Mucosa of rectum (tissue), 2 donors: ENCODE measurements at regions not wholly inside any gene's neighbourhood (a gene's known extent, or its start where the extent isn't known, plus 50 kb on each side); places are given as distances from the start of the nearest gene placed in this dataset.

Source experiments
- H3K27ac ChIP-seq, 2 donors: one replicate each; pipeline ENCODE4 v1.7.0; 2013; ENCODE audit warnings: inconsistent platforms in 2 of 2, low read depth in 2 of 2, low read length in 2 of 2
- H3K27me3 ChIP-seq, 2 donors: one replicate each; pipeline ENCODE4 v1.7.0; 2013; ENCODE audit warnings: low read length in 2 of 2; ENCODE audit not compliant: control insufficient read depth in 2 of 2, insufficient read depth in 2 of 2
- H3K36me3 ChIP-seq, 2 donors: one replicate each; pipeline ENCODE4 v1.7.0; 2013; ENCODE audit warnings: low read length in 2 of 2; ENCODE audit not compliant: control insufficient read depth in 2 of 2, insufficient read depth in 2 of 2
- H3K4me1 ChIP-seq, 2 donors: one replicate each; pipeline ENCODE4 v1.7.0; 2013; ENCODE audit warnings: low read length in 2 of 2, mild to moderate bottlenecking in 1 of 2; ENCODE audit not compliant: control insufficient read depth in 2 of 2, insufficient read depth in 2 of 2
- H3K4me3 ChIP-seq, 2 donors: one replicate each; pipeline ENCODE4 v1.7.0; 2013; ENCODE audit warnings: low read length in 2 of 2
- H3K9ac ChIP-seq, 2 donors: one replicate each; pipeline ENCODE4 v1.7.0; 2013; ENCODE audit warnings: low read length in 2 of 2, low read depth in 1 of 2, mild to moderate bottlenecking in 1 of 2
- H3K9me3 ChIP-seq, 2 donors: one replicate each; pipeline ENCODE4 v1.7.0; 2013; ENCODE audit warnings: low read length in 2 of 2; ENCODE audit not compliant: control insufficient read depth in 2 of 2
- donor health status: healthy.
- donor health status: Normal muscosa, but diverticular disease.

GRCh38 chr3:43171748-43172147 is 65.9 kb upstream of the POMGNT2 start:
- H3K27ac ChIP-seq, result no peak overlapping the region
- H3K4me3 ChIP-seq, result no peak overlapping the region
- no peaks in the 10 kb centered on the region for H3K4me1 ChIP-seq

GRCh38 chr3:43170553-43170952 is 64.7 kb upstream of the POMGNT2 start:
- Histone ChIP-seq H3K4me3 (no peak overlapping the region), H3K27me3 (no peaks in the 10 kb centered on the region), H3K9me3 (peaks cover 4 to 5% of the 10 kb centered on the region in 2 donors), H3K9ac (no peak overlapping the region), H3K4me1 (no peaks in the 10 kb centered on the region), H3K27ac (no peak overlapping the region), H3K36me3 (no peaks in the 10 kb centered on the region)

More at GRCh38 chr3:43171748-43172147, 65.9 kb upstream of the POMGNT2 start:
- Histone ChIP-seq H3K9ac (no peak overlapping the region), H3K9me3 (peaks cover 4 to 5% of the 10 kb centered on the region in 2 donors), H3K36me3 (no peaks in the 10 kb centered on the region), H3K27me3 (no peaks in the 10 kb centered on the region)

GRCh38 chr3:43169987-43170386 is 64.1 kb upstream of the POMGNT2 start:
- H3K9ac ChIP-seq, result no peak overlapping the region
- H3K27me3 ChIP-seq, result no peaks in the 10 kb centered on the region
- H3K27ac ChIP-seq, result no peak overlapping the region
- H3K4me1 ChIP-seq, result no peaks in the 10 kb centered on the region
- H3K4me3 ChIP-seq, result no peak overlapping the region
- H3K36me3 ChIP-seq, result no peaks in the 10 kb centered on the region
- H3K9me3 ChIP-seq, result peaks cover 4 to 5% of the 10 kb centered on the region in 2 donors

- Histone ChIP-seq H3K27ac (no peak overlapping the region), H3K9ac (no peak overlapping the region), H3K36me3 (no peaks in the 10 kb centered on the region), H3K4me3 (no peak overlapping the region), H3K9me3 (no peaks in the 10 kb centered on the region), H3K4me1 (no peaks in the 10 kb centered on the region), H3K27me3 (no peaks in the 10 kb centered on the region)
Measured at GRCh38 chr3:43166406-43166805, 60.5 kb upstream of the POMGNT2 start.

GRCh38 chr3:43165786-43166185 is 59.9 kb upstream of the POMGNT2 start:
- H3K36me3 ChIP-seq, result no peaks in the 10 kb centered on the region
- no peak overlapping the region for H3K4me3 ChIP-seq
- H3K27me3 ChIP-seq, result no peaks in the 10 kb centered on the region
- H3K4me1 ChIP-seq, result no peaks in the 10 kb centered on the region
- H3K27ac ChIP-seq, result no peak overlapping the region
- no peak overlapping the region for H3K9ac ChIP-seq
- no peaks in the 10 kb centered on the region for H3K9me3 ChIP-seq

GRCh38 chr3:43163895-43164493 is 58.1 kb upstream of the POMGNT2 start:
- Histone ChIP-seq H3K9me3 (no peaks in the 10 kb centered on the region), H3K36me3 (no peaks in the 10 kb centered on the region), H3K9ac (no peak overlapping the region), H3K27ac (no peak overlapping the region), H3K4me1 (no peaks in the 10 kb centered on the region), H3K4me3 (no peak overlapping the region), H3K27me3 (no peaks in the 10 kb centered on the region)

- Histone ChIP-seq H3K36me3 (no peaks in the 10 kb centered on the region), H3K9ac (no peak overlapping the region), H3K4me1 (no peaks in the 10 kb centered on the region), H3K9me3 (no peaks in the 10 kb centered on the region), H3K27ac (peak overlapping the region; percentile 10 to 20), H3K4me3 (no peak overlapping the region), H3K27me3 (peaks cover 0 to under 1% of the 10 kb centered on the region in 2 donors)
Measured at GRCh38 chr3:43162230-43163084, 56.6 kb upstream of the POMGNT2 start.

GRCh38 chr3:43161684-43162229 is 55.9 kb upstream of the POMGNT2 start:
- Histone ChIP-seq H3K36me3 (no peaks in the 10 kb centered on the region), H3K4me1 (no peaks in the 10 kb centered on the region), H3K9me3 (no peaks in the 10 kb centered on the region), H3K4me3 (no peak overlapping the region), H3K27me3 (peaks cover 0 to 4% of the 10 kb centered on the region in 2 donors), H3K9ac (no peak overlapping the region), H3K27ac (no peak overlapping the region)

- Histone ChIP-seq H3K4me3 (no peak overlapping the region), H3K9me3 (no peaks in the 10 kb centered on the region), H3K27me3 (peaks cover 0 to 4% of the 10 kb centered on the region in 2 donors), H3K27ac (no peak overlapping the region), H3K4me1 (no peaks in the 10 kb centered on the region), H3K9ac (no peak overlapping the region), H3K36me3 (no peaks in the 10 kb centered on the region)
Measured at GRCh38 chr3:43160664-43161063, 54.8 kb upstream of the POMGNT2 start.

- no peaks in the 10 kb centered on the region for H3K9me3 ChIP-seq
- no peaks in the 10 kb centered on the region for H3K4me1 ChIP-seq
- H3K27me3 ChIP-seq, result peaks cover 0 to 4% of the 10 kb centered on the region in 2 donors
- H3K4me3 ChIP-seq, result no peak overlapping the region
- no peak overlapping the region for H3K9ac ChIP-seq
- no peak overlapping the region for H3K27ac ChIP-seq
- no peaks in the 10 kb centered on the region for H3K36me3 ChIP-seq
Measured at GRCh38 chr3:43159876-43160255, 54.0 kb upstream of the POMGNT2 start.
